H1 (cell line): ENCODE measurements at regions not wholly inside any gene's neighbourhood (a gene's known extent, or its start where the extent isn't known, plus 50 kb on each side); places are given as distances from the start of the nearest gene placed in this dataset.

ENCODE experiments used
- CTCF ChIA-PET: fragments of 300-600 bp; sonication (Branson Sonifier 250); formaldehyde crosslinking; loops from one replicate; lab custom pipeline; 2021; ENCODE audit not compliant: partially characterized antibody; lab: Charles Lee
- POLR2A ChIA-PET: fragments of 300-600 bp; sonication (Branson Sonifier 250); formaldehyde crosslinking; loops from one replicate; lab custom pipeline; 2021; ENCODE audit warnings: inconsistent platforms; ENCODE audit not compliant: partially characterized antibody; lab: Charles Lee
- DNase-seq, 2 experiments: peaks; one replicate each; pipeline versions ENCODE4 v3.0.0 to v3.0.0-alpha.2; 2010 to 2022; ENCODE audit warnings: low spot score in 2 of 2, low read depth in 1 of 2, mixed read lengths in 1 of 2
- FAIRE-seq: peaks from 2 replicates; lab custom pipeline; 2011; peaks lifted over from hg19 to GRCh38; lab: Jason Lieb, UNC
- H2AFZ ChIP-seq: 2 replicates; pipeline ENCODE4 v1.8.1; 2012; ENCODE audit warnings: low read length, inconsistent platforms
- H2AK5ac ChIP-seq: 2 replicates; pipeline ENCODE4 v1.6.1; 2013; ENCODE audit warnings: low read depth, low read length
- H2BK120ac ChIP-seq: replicated peaks from 2 replicates; pipeline ENCODE3; 2013; ENCODE audit warnings: low read depth, low read length, inconsistent platforms
- H2BK12ac ChIP-seq: 2 replicates; pipeline ENCODE4 v1.6.1; 2013; ENCODE audit warnings: low read depth, low read length
- H2BK15ac ChIP-seq: 2 replicates; pipeline ENCODE4 v1.6.1; 2013; ENCODE audit warnings: low read length
- H2BK20ac ChIP-seq: 2 replicates; pipeline ENCODE4 v1.6.1; 2013; ENCODE audit warnings: low read length
- H2BK5ac ChIP-seq: 2 replicates; pipeline ENCODE4 v1.6.1; 2013; ENCODE audit warnings: low read depth, low read length
- H3K14ac ChIP-seq: 2 replicates; pipeline ENCODE4 v1.6.1; 2013; ENCODE audit warnings: inconsistent platforms; ENCODE audit not compliant: insufficient read length
- H3K18ac ChIP-seq: 2 replicates; pipeline ENCODE4 v1.6.1; 2013; ENCODE audit warnings: low read length; ENCODE audit errors: extremely low read depth
- H3K23ac ChIP-seq: 2 replicates; pipeline ENCODE4 v1.6.1; 2013; ENCODE audit warnings: inconsistent platforms; ENCODE audit not compliant: insufficient read length
- H3K23me2 ChIP-seq: 2 replicates; pipeline ENCODE4 v1.6.1; 2013; ENCODE audit warnings: low read depth, low read length
- H3K27ac ChIP-seq: 2 replicates; pipeline ENCODE4 v1.6.1; 2011; ENCODE audit warnings: low read depth, low read length, inconsistent platforms
- H3K27me3 ChIP-seq, 4 experiments: replicated peaks in 1 of 4; 1 replicate in 1 of 4; 2 replicates in 3 of 4; pipeline versions ENCODE4 v1.6.1 to v1.8.1; 2011 to 2013; ENCODE audit warnings: low read length in 3 of 4, mild to moderate bottlenecking in 3 of 4, inconsistent platforms in 2 of 4, mixed read lengths in 2 of 4, moderate library complexity in 1 of 4; ENCODE audit not compliant: control insufficient read depth in 3 of 4, insufficient read depth in 3 of 4; ENCODE audit errors: extremely low read depth in 1 of 4
- H3K36me3 ChIP-seq, 4 experiments: 2 replicates each; pipeline versions ENCODE4 v1.6.1 to v1.8.1; 2011 to 2013; ENCODE audit warnings: mild to moderate bottlenecking in 4 of 4, low read length in 3 of 4, moderate library complexity in 2 of 4, control low read depth in 1 of 4, inconsistent platforms in 1 of 4; ENCODE audit not compliant: insufficient read depth in 4 of 4, control insufficient read depth in 2 of 4
- H3K4ac ChIP-seq: replicated peaks from 2 replicates; pipeline ENCODE3; 2013; ENCODE audit warnings: low read length, low read depth, mixed read lengths, inconsistent platforms; ENCODE audit not compliant: insufficient read length
- H3K4me1 ChIP-seq, 4 experiments: replicated peaks in 1 of 4; 1 replicate in 1 of 4; 2 replicates in 3 of 4; pipeline versions ENCODE4 v1.6.1 to v1.8.1; 2011 to 2013; ENCODE audit warnings: low read length in 3 of 4, inconsistent platforms in 2 of 4, mixed read lengths in 1 of 4; ENCODE audit not compliant: insufficient read depth in 4 of 4, control insufficient read depth in 3 of 4
- H3K4me2 ChIP-seq, 2 experiments: 2 replicates each; pipeline versions ENCODE4 v1.6.1 to v1.8.1; 2011 to 2013; ENCODE audit warnings: low read depth in 2 of 2, low read length in 2 of 2, control low read depth in 1 of 2, inconsistent platforms in 1 of 2, mild to moderate bottlenecking in 1 of 2; ENCODE audit not compliant: insufficient read depth in 1 of 2
- H3K4me3 ChIP-seq, 4 experiments: fragments of 200-600, 300-600 bp in 1 of 4; sonication (generic), shearing (Covaris generic), sonication (Bioruptor Twin) in 1 of 4; 2 replicates each; pipeline versions ENCODE4 v1.5.1 to v1.8.1; 2011 to 2016; ENCODE audit warnings: low read length in 4 of 4, low read depth in 3 of 4, control low read depth in 2 of 4, inconsistent platforms in 2 of 4, mild to moderate bottlenecking in 2 of 4, mixed read lengths in 1 of 4, moderate library complexity in 1 of 4; ENCODE audit not compliant: insufficient read depth in 2 of 4; ENCODE audit errors: extremely low read depth in 1 of 4
- H3K56ac ChIP-seq: replicated peaks from 2 replicates; pipeline ENCODE3; 2013; ENCODE audit warnings: low read depth, mild to moderate bottlenecking, mixed read lengths, low read length, inconsistent platforms; ENCODE audit not compliant: insufficient read length
- H3K79me1 ChIP-seq: 2 replicates; pipeline ENCODE4 v1.6.1; 2013; ENCODE audit warnings: low read depth, low read length, control low read depth
- H3K79me2 ChIP-seq, 2 experiments: 2 replicates each; pipeline versions ENCODE4 v1.6.1 to v1.8.1; 2012 to 2013; ENCODE audit warnings: low read length in 2 of 2, mild to moderate bottlenecking in 2 of 2, inconsistent platforms in 1 of 2; ENCODE audit not compliant: insufficient read depth in 2 of 2, control insufficient read depth in 1 of 2
- H3K9ac ChIP-seq, 4 experiments: replicated peaks in 1 of 4; 1 replicate in 1 of 4; 2 replicates in 3 of 4; pipeline versions ENCODE4 v1.6.1 to v1.8.1; 2011 to 2013; ENCODE audit warnings: low read depth in 3 of 4, low read length in 3 of 4, control low read depth in 2 of 4, mild to moderate bottlenecking in 2 of 4, moderate library complexity in 2 of 4, inconsistent platforms in 1 of 4; ENCODE audit errors: extremely low read depth in 1 of 4
- H3K9me3 ChIP-seq, 2 experiments: 2 replicates each; pipeline versions ENCODE4 v1.6.1 to v1.8.1; 2012 to 2013; ENCODE audit warnings: mild to moderate bottlenecking in 2 of 2, moderate library complexity in 2 of 2, control low read depth in 1 of 2, inconsistent platforms in 1 of 2, low read depth in 1 of 2, low read length in 1 of 2, mixed read lengths in 1 of 2; ENCODE audit not compliant: insufficient read depth in 2 of 2
- H4K20me1 ChIP-seq, 2 experiments: replicated peaks in 1 of 2; 2 replicates each; pipeline versions ENCODE3 to v1.8.1; 2011 to 2013; ENCODE audit warnings: inconsistent platforms in 2 of 2, low read length in 2 of 2, mild to moderate bottlenecking in 1 of 2; ENCODE audit not compliant: insufficient read depth in 2 of 2, control insufficient read depth in 1 of 2
- H4K5ac ChIP-seq: 2 replicates; pipeline ENCODE4 v1.6.1; 2013; ENCODE audit warnings: low read length, low read depth, mixed read lengths, inconsistent platforms; ENCODE audit not compliant: insufficient read length
- H4K8ac ChIP-seq: 2 replicates; pipeline ENCODE4 v1.8.0; 2013; ENCODE audit warnings: mild to moderate bottlenecking, moderate library complexity, low read length, inconsistent platforms; ENCODE audit not compliant: insufficient read depth; ENCODE audit errors: extremely low read depth
- H4K91ac ChIP-seq: replicated peaks from 2 replicates; pipeline ENCODE3; 2013; ENCODE audit warnings: low read length, mixed read lengths, inconsistent platforms; ENCODE audit not compliant: insufficient read length
- CTBP2 ChIP-seq: IDR thresholded peaks from 2 replicates; pipeline ENCODE4 v1.7.0; 2011; ENCODE audit warnings: borderline replicate concordance, mild to moderate bottlenecking, moderate library complexity, mixed read lengths, low read length; ENCODE audit not compliant: insufficient read depth, insufficient read length
- CTCF ChIP-seq, 3 experiments: IDR thresholded peaks; 1 replicate in 2 of 3; 2 replicates in 1 of 3; pipeline versions ENCODE4 v1.5.1 to v1.6.1; 2011; ENCODE audit warnings: low read length in 3 of 3, mild to moderate bottlenecking in 3 of 3, inconsistent platforms in 2 of 3, low read depth in 1 of 3, moderate library complexity in 1 of 3; ENCODE audit not compliant: insufficient read depth in 1 of 3; ENCODE audit errors: control extremely low read depth in 1 of 3
- GABPA ChIP-seq: IDR thresholded peaks from 2 replicates; pipeline ENCODE4 v1.6.1; 2011; ENCODE audit warnings: mild to moderate bottlenecking, low read length, moderate library complexity, borderline replicate concordance; ENCODE audit not compliant: insufficient read depth
- RFX5 ChIP-seq: IDR thresholded peaks from 2 replicates; pipeline ENCODE4 v1.6.1; 2011; ENCODE audit warnings: low read depth, low read length, improper control_type of control experiment, borderline replicate concordance
- SAP30 ChIP-seq: fragments of 300-600 bp; sonication (generic); IDR thresholded peaks from 2 replicates; pipeline ENCODE4 v1.7.1; 2012; ENCODE audit warnings: low read length, moderate library complexity, mild to moderate bottlenecking, inconsistent platforms; ENCODE audit not compliant: insufficient read depth, insufficient replicate concordance
- SP4 ChIP-seq: IDR thresholded peaks from 2 replicates; pipeline ENCODE4 v1.6.1; 2012; ENCODE audit warnings: low read length, inconsistent platforms
- SUZ12 ChIP-seq: fragments of 200-600 bp; sonication (generic); IDR thresholded peaks from 2 replicates; pipeline ENCODE4 v1.6.1; 2012; ENCODE audit warnings: mild to moderate bottlenecking, inconsistent platforms, low read length, moderate library complexity, mixed read lengths
- TAF1 ChIP-seq: IDR thresholded peaks from 2 replicates; pipeline ENCODE4 v1.6.1; 2011; ENCODE audit warnings: mild to moderate bottlenecking, low read depth, low read length
- TBP ChIP-seq: IDR thresholded peaks from 2 replicates; pipeline ENCODE4 v1.6.1; 2011; ENCODE audit warnings: low read depth, low read length, improper control_type of control experiment
- WGBS, 2 experiments: shearing (Covaris generic) in 1 of 2; methylation state at CpG; one replicate each; pipeline versions ENCODE4 v1.1.6 to v1.1.7; 2013 to 2015; ENCODE audit warnings: low lambda C conversion rate in 2 of 2, mixed read lengths in 2 of 2, inconsistent platforms in 1 of 2, low coverage in 1 of 2, missing lambda C conversion rate in 1 of 2; ENCODE audit not compliant: insufficient replicate concordance in 2 of 2, insufficient coverage in 1 of 2, insufficient read length in 1 of 2; ENCODE audit errors: extremely low coverage in 1 of 2, missing lambda C conversion rate in 1 of 2; 5-methylcytosine and 5-hydroxymethylcytosine counted together
- TF ChIP-seq, protein P1 (sequence below): IDR thresholded peaks from 2 replicates; pipeline ENCODE4 v1.6.1; 2012; ENCODE audit warnings: inconsistent platforms

- H3K9me3 ChIP-seq: no peaks in the 10 kb centered on the region
- no peak overlapping the region for H2BK5ac ChIP-seq
- no peaks in the 10 kb centered on the region for H3K79me1 ChIP-seq
- CTCF ChIA-PET: no interaction called here
- H4K8ac ChIP-seq: no peak overlapping the region
- DNase-seq (no peak), FAIRE-seq (no peak)
- no peaks in the 10 kb centered on the region for H4K20me1 ChIP-seq
- H4K5ac ChIP-seq: no peak overlapping the region
- peaks cover 2% of the 10 kb centered on the region; the same call in 1 of the 2 replicates for H3K23me2 ChIP-seq
- H4K91ac ChIP-seq: no peak overlapping the region
- no peak overlapping the region for H3K4ac ChIP-seq
- no peak overlapping the region for H3K9ac ChIP-seq
- no peak overlapping the region for H3K14ac ChIP-seq
- no peak overlapping the region for H3K56ac ChIP-seq
- no peak overlapping the region for H2AFZ ChIP-seq
- H2BK20ac ChIP-seq: no peak overlapping the region
- no peaks in the 10 kb centered on the region for H3K4me1 ChIP-seq
- H3K23ac ChIP-seq: no peak overlapping the region
- H3K4me3 ChIP-seq: no peak overlapping the region
- no peaks in the 10 kb centered on the region for H3K79me2 ChIP-seq
- H3K4me2 ChIP-seq: no peak overlapping the region
- no peak overlapping the region for H3K18ac ChIP-seq
- no peak overlapping the region for H3K27ac ChIP-seq
- POLR2A ChIA-PET: no interaction called here
- no peaks in the 10 kb centered on the region for H3K27me3 ChIP-seq
- WGBS, 2 experiments: 90% methylated on average over 11 of the region's 11 CpGs; no CpG with 5 or more reads in 1 of the 2 experiments
- H2AK5ac ChIP-seq: no peak overlapping the region
- H2BK15ac ChIP-seq: no peak overlapping the region
- H2BK12ac ChIP-seq: no peak overlapping the region
- no peak overlapping the region for H2BK120ac ChIP-seq
- no peaks in the 10 kb centered on the region for H3K36me3 ChIP-seq
- TF ChIP-seq TAF1 (no peak), SUZ12 (no peak), SAP30 (no peak), GABPA (no peak), CTCF (IDR thresholded peaks at IDR 0.05; ENCODE audit: control extremely low read depth in 1 of 3, insufficient read depth in 1 of 3, low read depth in 1 of 3, low read length in 3 of 3) (no peak), TBP (no peak), CTBP2 (no peak), RFX5 (no peak), SP4 (no peak)
- TF ChIP-seq, protein P1, sequence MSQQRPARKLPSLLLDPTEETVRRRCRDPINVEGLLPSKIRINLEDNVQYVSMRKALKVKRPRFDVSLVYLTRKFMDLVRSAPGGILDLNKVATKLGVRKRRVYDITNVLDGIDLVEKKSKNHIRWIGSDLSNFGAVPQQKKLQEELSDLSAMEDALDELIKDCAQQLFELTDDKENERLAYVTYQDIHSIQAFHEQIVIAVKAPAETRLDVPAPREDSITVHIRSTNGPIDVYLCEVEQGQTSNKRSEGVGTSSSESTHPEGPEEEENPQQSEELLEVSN: no peak
These were observed 154.4 kb upstream of the MKLN1 start for GRCh38 chr7:131173145-131173890.
